OCI-LY3 (cell line): ENCODE measurements at regions not wholly inside any gene's neighbourhood (a gene's known extent, or its start where the extent isn't known, plus 50 kb on each side); places are given as distances from the start of the nearest gene placed in this dataset.

Experiments used
- CTCF ChIP-seq: fragments of 200-600, 300-600 bp; sonication (generic); IDR thresholded peaks from 2 replicates; pipeline ENCODE4 v1.5.1; 2014; ENCODE audit warnings: antibody characterized with exemption, low read length, low read depth
- EZH2phosphoT487 ChIP-seq: fragments of 200-600 bp; shearing (Covaris generic); IDR thresholded peaks from 2 replicates; pipeline ENCODE4 v1.6.1; 2018; ENCODE audit warnings: antibody characterized with exemption, mixed run types, low read depth

GRCh38 chr6:56814308-56814707 lies 140.6 kb upstream of the BEND6 start:
- TF ChIP-seq CTCF (no peak), EZH2phosphoT487 (no peak)
